Uterus (tissue), 2 donors: ENCODE measurements at regions not wholly inside any gene's neighbourhood (a gene's known extent, or its start where the extent isn't known, plus 50 kb on each side); places are given as distances from the start of the nearest gene placed in this dataset.

Experiments
- POLR2A ChIP-seq, 2 donors: fragments of 450-650 bp; IDR thresholded peaks; one replicate each; pipeline ENCODE4 v1.6.1; 2016; ENCODE audit warnings: antibody characterized with exemption in 2 of 2, mild to moderate bottlenecking in 1 of 2, moderate library complexity in 1 of 2
- TF ChIP-seq, protein P1 (sequence below), 4 experiments: fragments of 200-600 bp in 2 of 4; fragments of 450-650 bp in 2 of 4; sonication (generic) in 2 of 4; IDR thresholded peaks; one replicate each; pipeline ENCODE4 v1.5.1; 2016 to 2019; ENCODE audit warnings: antibody characterized with exemption in 4 of 4, mild to moderate bottlenecking in 2 of 4, moderate library complexity in 1 of 4

DNA sequence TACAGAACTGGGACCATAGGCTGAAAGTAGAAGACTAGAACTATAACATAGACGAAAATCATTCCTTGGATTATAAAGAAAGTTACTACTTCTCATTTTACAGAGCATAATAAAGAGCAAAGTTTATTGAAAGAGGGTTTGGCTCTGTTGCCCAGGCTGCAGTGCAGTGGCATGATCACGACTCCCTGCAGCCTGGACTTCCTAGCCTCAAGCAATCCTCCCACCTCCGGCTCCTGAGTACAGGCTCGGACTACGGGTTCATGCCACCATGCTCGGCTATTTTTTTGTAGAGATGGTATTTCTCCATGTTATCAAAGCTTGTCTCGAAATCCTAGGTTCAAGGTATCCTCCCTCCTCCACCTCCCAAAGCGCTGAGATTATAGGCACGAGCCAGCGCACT, 190.1 kb upstream of the FOXG1 start:
- TF ChIP-seq POLR2A (IDR thresholded peaks at IDR 0.05), result no peak
- TF ChIP-seq, protein P1, sequence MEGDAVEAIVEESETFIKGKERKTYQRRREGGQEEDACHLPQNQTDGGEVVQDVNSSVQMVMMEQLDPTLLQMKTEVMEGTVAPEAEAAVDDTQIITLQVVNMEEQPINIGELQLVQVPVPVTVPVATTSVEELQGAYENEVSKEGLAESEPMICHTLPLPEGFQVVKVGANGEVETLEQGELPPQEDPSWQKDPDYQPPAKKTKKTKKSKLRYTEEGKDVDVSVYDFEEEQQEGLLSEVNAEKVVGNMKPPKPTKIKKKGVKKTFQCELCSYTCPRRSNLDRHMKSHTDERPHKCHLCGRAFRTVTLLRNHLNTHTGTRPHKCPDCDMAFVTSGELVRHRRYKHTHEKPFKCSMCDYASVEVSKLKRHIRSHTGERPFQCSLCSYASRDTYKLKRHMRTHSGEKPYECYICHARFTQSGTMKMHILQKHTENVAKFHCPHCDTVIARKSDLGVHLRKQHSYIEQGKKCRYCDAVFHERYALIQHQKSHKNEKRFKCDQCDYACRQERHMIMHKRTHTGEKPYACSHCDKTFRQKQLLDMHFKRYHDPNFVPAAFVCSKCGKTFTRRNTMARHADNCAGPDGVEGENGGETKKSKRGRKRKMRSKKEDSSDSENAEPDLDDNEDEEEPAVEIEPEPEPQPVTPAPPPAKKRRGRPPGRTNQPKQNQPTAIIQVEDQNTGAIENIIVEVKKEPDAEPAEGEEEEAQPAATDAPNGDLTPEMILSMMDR (IDR thresholded peaks at IDR 0.05), result no peak
